Tibial nerve (tissue), 4 donors: ENCODE measurements at regions not wholly inside any gene's neighbourhood (a gene's known extent, or its start where the extent isn't known, plus 50 kb on each side); places are given as distances from the start of the nearest gene placed in this dataset.

Experiments used
- DNase-seq, 2 donors: peaks; one replicate each; pipeline ENCODE4 v3.0.0-alpha.2; 2019; ENCODE audit warnings: low spot score in 2 of 2
- H3K27ac ChIP-seq, 4 donors: fragments of 200-600 bp; sonication (generic) in 3 of 4; one replicate each; pipeline ENCODE4 v1.5.1; 2017 to 2019; ENCODE audit warnings: mild to moderate bottlenecking in 1 of 4
- H3K27me3 ChIP-seq, 2 donors: fragments of 200-600 bp; sonication (generic) in 1 of 2; one replicate each; pipeline versions ENCODE4 v1.5.1 to v1.6.0; 2017 to 2019
- H3K36me3 ChIP-seq, 3 donors: fragments of 200-600 bp; sonication (generic); one replicate each; pipeline ENCODE4 v1.5.1; 2018 to 2019
- H3K4me1 ChIP-seq, 4 donors: fragments of 200-600 bp; sonication (generic) in 3 of 4; one replicate each; pipeline ENCODE4 v1.5.1; 2017 to 2019
- H3K4me3 ChIP-seq, 4 donors: fragments of 200-600 bp; sonication (generic) in 3 of 4; one replicate each; pipeline ENCODE4 v1.5.1; 2017 to 2019; ENCODE audit warnings: mild to moderate bottlenecking in 1 of 4, moderate library complexity in 1 of 4
- H3K9me3 ChIP-seq, 4 donors: fragments of 200-600 bp; sonication (generic) in 3 of 4; one replicate each; pipeline ENCODE4 v1.5.1; 2017 to 2019
- EP300 ChIP-seq, 2 donors: sonication (generic); formaldehyde crosslinking; IDR thresholded peaks; one replicate each; pipeline ENCODE4 v1.6.1; 2017; ENCODE audit warnings: antibody characterized with exemption in 2 of 2, mild to moderate bottlenecking in 1 of 2
- POLR2A ChIP-seq, 2 donors: fragments of 450-650 bp; IDR thresholded peaks; one replicate each; pipeline ENCODE4 v1.6.1; 2017; ENCODE audit warnings: antibody characterized with exemption in 2 of 2, mild to moderate bottlenecking in 2 of 2, moderate library complexity in 2 of 2
- WGBS, 2 donors: methylation state at CpG; one replicate each; pipeline ENCODE4 v1.1.5; 2018; 5-methylcytosine and 5-hydroxymethylcytosine counted together
- TF ChIP-seq, protein P1 (sequence below), 5 experiments: fragments of 200-600 bp in 3 of 5; fragments of 450-650 bp in 2 of 5; sonication (generic) in 3 of 5; IDR thresholded peaks; one replicate each; pipeline ENCODE4 v1.5.1; 2016 to 2019; ENCODE audit warnings: antibody characterized with exemption in 5 of 5, mild to moderate bottlenecking in 3 of 5, moderate library complexity in 2 of 5

DNA sequence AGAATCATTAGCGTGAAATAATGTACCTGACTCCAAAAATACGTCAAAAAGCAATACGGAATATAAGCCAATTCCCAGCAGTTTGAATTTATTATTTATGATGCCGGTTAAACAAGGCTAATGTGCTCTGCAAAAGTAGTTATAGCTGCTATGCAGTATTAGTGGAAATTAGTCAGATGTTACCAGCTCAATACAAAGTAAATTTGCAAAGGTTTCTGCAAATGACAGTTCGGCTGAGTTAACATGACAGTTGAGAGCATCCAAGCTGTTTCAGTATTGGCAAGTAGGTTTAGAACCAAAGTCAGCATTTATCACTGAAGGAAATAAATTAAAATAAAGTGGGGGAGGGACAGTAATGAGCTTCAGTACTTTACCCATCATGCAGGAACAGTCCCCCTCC lies 1665.8 kb upstream of the FLRT2 start:
- no peak for TF ChIP-seq EP300 (IDR thresholded peaks at IDR 0.05)
- TF ChIP-seq, protein P1, sequence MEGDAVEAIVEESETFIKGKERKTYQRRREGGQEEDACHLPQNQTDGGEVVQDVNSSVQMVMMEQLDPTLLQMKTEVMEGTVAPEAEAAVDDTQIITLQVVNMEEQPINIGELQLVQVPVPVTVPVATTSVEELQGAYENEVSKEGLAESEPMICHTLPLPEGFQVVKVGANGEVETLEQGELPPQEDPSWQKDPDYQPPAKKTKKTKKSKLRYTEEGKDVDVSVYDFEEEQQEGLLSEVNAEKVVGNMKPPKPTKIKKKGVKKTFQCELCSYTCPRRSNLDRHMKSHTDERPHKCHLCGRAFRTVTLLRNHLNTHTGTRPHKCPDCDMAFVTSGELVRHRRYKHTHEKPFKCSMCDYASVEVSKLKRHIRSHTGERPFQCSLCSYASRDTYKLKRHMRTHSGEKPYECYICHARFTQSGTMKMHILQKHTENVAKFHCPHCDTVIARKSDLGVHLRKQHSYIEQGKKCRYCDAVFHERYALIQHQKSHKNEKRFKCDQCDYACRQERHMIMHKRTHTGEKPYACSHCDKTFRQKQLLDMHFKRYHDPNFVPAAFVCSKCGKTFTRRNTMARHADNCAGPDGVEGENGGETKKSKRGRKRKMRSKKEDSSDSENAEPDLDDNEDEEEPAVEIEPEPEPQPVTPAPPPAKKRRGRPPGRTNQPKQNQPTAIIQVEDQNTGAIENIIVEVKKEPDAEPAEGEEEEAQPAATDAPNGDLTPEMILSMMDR (IDR thresholded peaks at IDR 0.05) = no peak
- no peak for TF ChIP-seq POLR2A (IDR thresholded peaks at IDR 0.05)
- Histone ChIP-seq H3K27me3 (no peaks in the 10 kb centered on the region), H3K4me3 (no peak overlapping the region), H3K4me1 (peaks cover 0 to 12% (median 0%) of the 10 kb centered on the region in 4 donors), H3K27ac (no peak overlapping the region), H3K36me3 (no peaks in the 10 kb centered on the region), H3K9me3 (no peaks in the 10 kb centered on the region)
- WGBS, 2 donors = 82 to 85% methylated on average over 5 of the region's 5 CpGs
- DNase-seq = no peak

DNA sequence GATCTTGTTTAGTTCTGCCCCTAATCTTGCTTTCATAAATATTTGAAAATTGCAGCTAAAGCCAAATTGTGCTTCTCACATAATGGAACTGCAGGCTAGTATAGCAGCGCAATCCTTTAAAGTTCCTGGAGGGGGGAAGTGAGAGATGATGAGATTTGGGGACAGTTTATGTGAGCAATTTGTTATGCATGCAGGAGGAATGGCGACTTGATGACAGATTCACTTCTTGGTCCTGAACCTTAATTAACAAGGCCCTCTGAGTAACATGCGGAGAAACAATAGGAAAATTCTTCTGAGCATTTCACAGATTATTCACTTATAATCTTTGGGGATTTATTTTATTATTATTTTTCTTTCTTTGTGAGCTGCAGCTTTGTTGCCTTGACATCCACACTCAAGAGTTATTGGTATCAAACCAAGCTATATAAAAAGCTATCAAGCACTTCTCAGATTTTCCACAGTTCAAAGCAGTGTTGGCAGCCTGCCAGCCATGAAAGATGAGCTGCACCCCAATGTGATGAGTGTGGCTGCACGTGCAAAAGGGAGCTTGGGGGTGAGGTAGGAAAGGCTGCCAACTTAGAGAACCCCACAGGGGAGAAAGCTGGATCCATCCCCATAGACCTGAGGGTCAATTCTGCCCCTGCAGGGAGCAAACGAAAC lies 1662.2 kb upstream of the FLRT2 start:
- Histone ChIP-seq H3K36me3 (no peaks in the 10 kb centered on the region), H3K9me3 (no peaks in the 10 kb centered on the region), H3K27me3 (no peaks in the 10 kb centered on the region), H3K4me3 (no peak overlapping the region), H3K4me1 (peaks cover 0 to 12% (median 0%) of the 10 kb centered on the region in 4 donors), H3K27ac (no peak overlapping the region)
- DNase-seq = peak; percentile 15 to 21
- 46 to 61% methylated on average over 5 of the region's 5 CpGs for WGBS, 2 donors
- TF ChIP-seq, protein P1 (IDR thresholded peaks at IDR 0.05) = no peak
- TF ChIP-seq POLR2A (IDR thresholded peaks at IDR 0.05) (no peak), EP300 (IDR thresholded peaks at IDR 0.05) (no peak)

DNA sequence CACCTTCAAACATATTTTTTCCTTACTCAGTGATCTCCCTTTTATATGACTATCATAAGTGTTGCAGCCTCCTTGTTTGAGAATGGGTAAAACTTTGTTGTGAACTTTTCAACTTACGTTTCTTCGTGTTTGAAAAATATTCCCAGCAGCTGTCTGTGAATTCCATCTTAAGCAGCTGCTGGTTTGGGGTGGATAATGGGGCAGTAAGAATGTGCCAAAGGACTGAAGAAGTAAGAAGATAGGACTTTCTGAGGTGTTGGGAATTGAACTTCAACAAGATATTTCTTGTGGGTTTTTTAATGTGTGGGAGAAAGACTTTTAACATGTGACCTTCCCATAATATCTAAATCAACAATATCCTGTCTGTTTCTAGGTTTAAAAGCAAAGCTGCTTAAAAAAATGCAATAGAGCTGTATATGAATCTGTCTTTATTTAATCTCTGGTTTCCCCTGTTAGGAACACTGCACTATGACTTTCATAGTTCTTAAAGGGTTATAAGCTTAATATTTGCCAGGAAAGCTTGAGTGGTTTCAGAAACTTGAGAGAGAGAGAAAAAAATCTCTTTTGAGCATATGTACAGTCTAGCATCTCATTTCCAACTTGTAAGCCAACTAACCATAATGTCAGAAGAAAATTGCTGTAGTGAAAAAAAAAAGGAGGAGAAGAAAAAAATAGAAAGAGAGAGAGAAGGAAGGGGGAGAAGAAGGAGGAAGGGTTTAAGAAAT lies 1659.2 kb upstream of the FLRT2 start:
- Histone ChIP-seq H3K27me3 (no peaks in the 10 kb centered on the region), H3K4me1 (peaks cover 0 to 12% (median 0%) of the 10 kb centered on the region in 4 donors), H3K27ac (no peak overlapping the region), H3K9me3 (no peaks in the 10 kb centered on the region), H3K36me3 (no peaks in the 10 kb centered on the region), H3K4me3 (no peak overlapping the region)
- no peak for TF ChIP-seq POLR2A (IDR thresholded peaks at IDR 0.05)
- no peak for TF ChIP-seq EP300 (IDR thresholded peaks at IDR 0.05)
- TF ChIP-seq, protein P1 (IDR thresholded peaks at IDR 0.05) = no peak
- 27 to 40% methylated on average over 2 of the region's 2 CpGs for WGBS, 2 donors
- DNase-seq = no peak

DNA sequence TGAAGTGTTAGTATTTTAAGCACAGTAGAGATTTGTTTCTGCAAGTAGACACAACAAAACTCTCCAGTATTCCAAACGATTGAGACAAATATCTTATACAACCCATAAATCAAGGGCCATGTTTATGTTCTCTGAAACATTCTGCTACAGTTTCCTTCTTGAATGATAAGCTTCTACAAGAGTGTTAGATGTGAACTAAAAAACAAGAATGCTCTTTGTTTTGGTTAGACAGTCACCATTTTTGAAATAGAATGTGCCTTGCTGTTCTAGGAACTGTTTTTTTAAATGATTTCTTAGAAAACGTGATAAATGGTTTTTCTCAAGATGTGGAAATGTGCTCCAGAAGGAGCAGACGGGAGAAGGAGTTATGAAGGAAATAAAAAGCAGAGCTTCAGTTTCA lies 1656.3 kb upstream of the FLRT2 start:
- H3K27ac ChIP-seq = no peak overlapping the region
- no peak for DNase-seq
- H3K27me3 ChIP-seq = no peaks in the 10 kb centered on the region
- no peak overlapping the region for H3K4me3 ChIP-seq
- H3K36me3 ChIP-seq = no peaks in the 10 kb centered on the region
- TF ChIP-seq EP300 (IDR thresholded peaks at IDR 0.05) (no peak), POLR2A (IDR thresholded peaks at IDR 0.05) (no peak)
- TF ChIP-seq, protein P1 (IDR thresholded peaks at IDR 0.05) = no peak
- 18 to 23% methylated on average over 3 of the region's 3 CpGs for WGBS, 2 donors
- H3K9me3 ChIP-seq = no peaks in the 10 kb centered on the region
- no peaks in the 10 kb centered on the region for H3K4me1 ChIP-seq

GRCh38 chr14:83874662-83875061 lies 1655.3 kb upstream of the FLRT2 start:
- Histone ChIP-seq H3K4me3 (no peak overlapping the region), H3K27ac (no peak overlapping the region), H3K9me3 (no peaks in the 10 kb centered on the region), H3K4me1 (no peaks in the 10 kb centered on the region), H3K27me3 (no peaks in the 10 kb centered on the region), H3K36me3 (no peaks in the 10 kb centered on the region)
- WGBS, 2 donors = 49 to 69% methylated on average over 1 of the region's 1 CpG
- TF ChIP-seq EP300 (IDR thresholded peaks at IDR 0.05) (no peak), POLR2A (IDR thresholded peaks at IDR 0.05) (no peak)
- TF ChIP-seq, protein P1 (IDR thresholded peaks at IDR 0.05) = no peak
- DNase-seq = no peak
